ENCODE measurements at regions not wholly inside any gene's neighbourhood (a gene's known extent, or its start where the extent isn't known, plus 50 kb on each side); places are given as distances from the start of the nearest gene placed in this dataset.

DNA sequence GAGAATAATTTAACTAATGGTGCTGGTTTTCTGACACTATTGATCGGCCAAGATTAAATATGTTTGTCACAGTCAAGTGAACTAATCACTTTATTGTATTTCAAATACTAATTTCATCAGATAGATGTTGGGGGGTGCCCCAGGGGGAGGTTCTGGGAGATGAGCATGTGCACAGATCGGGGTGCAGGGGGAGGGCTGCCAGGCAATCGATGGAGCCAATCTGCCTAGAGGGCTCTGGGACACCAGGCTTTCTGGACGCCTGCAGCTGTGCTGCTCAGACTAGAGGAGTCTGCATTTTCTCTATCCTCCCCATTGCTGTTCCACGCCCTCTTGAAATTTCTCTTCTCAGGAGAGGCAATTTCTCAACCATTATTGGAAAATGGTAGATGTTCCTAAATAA is 100.0 kb upstream of the ALDH1B1 start:
- no peak overlapping the region for H3K9ac ChIP-seq (ENCODE audit: insufficient read depth, low read length)
- no peak overlapping the region for H3K4me3 ChIP-seq (replicated peaks in 1 of 4; ENCODE audit: control extremely low read depth in 1 of 4, insufficient read depth in 1 of 4, low read depth in 3 of 4, low read length in 4 of 4)
- DNase-seq (ENCODE audit: low read depth in 2 of 2): no peak
- H3K27ac ChIP-seq (ENCODE audit: insufficient read depth, low read length): no peak overlapping the region
- H3K9me3 ChIP-seq (ENCODE audit: control insufficient read depth, insufficient read depth, low read depth, low read length): no peaks in the 10 kb centered on the region
- no peaks in the 10 kb centered on the region for H3K79me2 ChIP-seq (ENCODE audit: control insufficient read depth, insufficient read depth, low read length)
- H2AFZ ChIP-seq (ENCODE audit: low read length): no peak overlapping the region
- no peak overlapping the region for H3K4me2 ChIP-seq (ENCODE audit: extremely low read depth, insufficient read depth, low read length)
- no peaks in the 10 kb centered on the region for H4K20me1 ChIP-seq (ENCODE audit: control insufficient read depth, extremely low read depth, insufficient read depth, low read length)
- no peaks in the 10 kb centered on the region for H3K4me1 ChIP-seq (ENCODE audit: control insufficient read depth, extremely low read depth, insufficient read depth, low read length)
- TF ChIP-seq, protein P1, sequence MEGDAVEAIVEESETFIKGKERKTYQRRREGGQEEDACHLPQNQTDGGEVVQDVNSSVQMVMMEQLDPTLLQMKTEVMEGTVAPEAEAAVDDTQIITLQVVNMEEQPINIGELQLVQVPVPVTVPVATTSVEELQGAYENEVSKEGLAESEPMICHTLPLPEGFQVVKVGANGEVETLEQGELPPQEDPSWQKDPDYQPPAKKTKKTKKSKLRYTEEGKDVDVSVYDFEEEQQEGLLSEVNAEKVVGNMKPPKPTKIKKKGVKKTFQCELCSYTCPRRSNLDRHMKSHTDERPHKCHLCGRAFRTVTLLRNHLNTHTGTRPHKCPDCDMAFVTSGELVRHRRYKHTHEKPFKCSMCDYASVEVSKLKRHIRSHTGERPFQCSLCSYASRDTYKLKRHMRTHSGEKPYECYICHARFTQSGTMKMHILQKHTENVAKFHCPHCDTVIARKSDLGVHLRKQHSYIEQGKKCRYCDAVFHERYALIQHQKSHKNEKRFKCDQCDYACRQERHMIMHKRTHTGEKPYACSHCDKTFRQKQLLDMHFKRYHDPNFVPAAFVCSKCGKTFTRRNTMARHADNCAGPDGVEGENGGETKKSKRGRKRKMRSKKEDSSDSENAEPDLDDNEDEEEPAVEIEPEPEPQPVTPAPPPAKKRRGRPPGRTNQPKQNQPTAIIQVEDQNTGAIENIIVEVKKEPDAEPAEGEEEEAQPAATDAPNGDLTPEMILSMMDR (conservative IDR thresholded peaks at IDR 0.05 in 1 of 2, IDR thresholded peaks at IDR 0.05 in 1 of 2; ENCODE audit: low read depth in 1 of 2, low read length in 2 of 2): no peak
- no peak for TF ChIP-seq EZH2 (IDR thresholded peaks at IDR 0.05; ENCODE audit: low read length, missing control alignments)
- H3K27me3 ChIP-seq (ENCODE audit: control insufficient read depth, insufficient read depth, low read length): peaks cover 8% of the 10 kb centered on the region
- H3K36me3 ChIP-seq (ENCODE audit: control insufficient read depth, insufficient read depth, low read length): no peaks in the 10 kb centered on the region

- no peaks in the 10 kb centered on the region for H3K36me3 ChIP-seq (ENCODE audit: control insufficient read depth, insufficient read depth, low read length)
- H3K9me3 ChIP-seq (ENCODE audit: control insufficient read depth, insufficient read depth, low read depth, low read length): no peaks in the 10 kb centered on the region
- H3K27ac ChIP-seq (ENCODE audit: insufficient read depth, low read length): no peak overlapping the region
- H3K4me2 ChIP-seq (ENCODE audit: extremely low read depth, insufficient read depth, low read length): no peak overlapping the region
- no peaks in the 10 kb centered on the region for H3K79me2 ChIP-seq (ENCODE audit: control insufficient read depth, insufficient read depth, low read length)
- no peak overlapping the region for H3K9ac ChIP-seq (ENCODE audit: insufficient read depth, low read length)
- no peak overlapping the region for H3K4me3 ChIP-seq (replicated peaks in 1 of 4; ENCODE audit: control extremely low read depth in 1 of 4, insufficient read depth in 1 of 4, low read depth in 3 of 4, low read length in 4 of 4)
- no peak overlapping the region for H2AFZ ChIP-seq (ENCODE audit: low read length)
- no peaks in the 10 kb centered on the region for H4K20me1 ChIP-seq (ENCODE audit: control insufficient read depth, extremely low read depth, insufficient read depth, low read length)
- peaks cover 8% of the 10 kb centered on the region for H3K27me3 ChIP-seq (ENCODE audit: control insufficient read depth, insufficient read depth, low read length)
- TF ChIP-seq EZH2 (IDR thresholded peaks at IDR 0.05; ENCODE audit: low read length, missing control alignments): no peak
- TF ChIP-seq, protein P1 (conservative IDR thresholded peaks at IDR 0.05 in 1 of 2, IDR thresholded peaks at IDR 0.05 in 1 of 2; ENCODE audit: low read depth in 1 of 2, low read length in 2 of 2): no peak
- no peaks in the 10 kb centered on the region for H3K4me1 ChIP-seq (ENCODE audit: control insufficient read depth, extremely low read depth, insufficient read depth, low read length)
- DNase-seq (ENCODE audit: low read depth in 2 of 2): no peak
Observed at GRCh38 chr9:38289866-38290245, 102.6 kb upstream of the ALDH1B1 start.

- Histone ChIP-seq H3K4me2 (ENCODE audit: extremely low read depth, insufficient read depth, low read length) (no peak overlapping the region), H3K4me1 (ENCODE audit: control insufficient read depth, extremely low read depth, insufficient read depth, low read length) (no peaks in the 10 kb centered on the region), H4K20me1 (ENCODE audit: control insufficient read depth, extremely low read depth, insufficient read depth, low read length) (no peaks in the 10 kb centered on the region), H3K79me2 (ENCODE audit: control insufficient read depth, insufficient read depth, low read length) (no peaks in the 10 kb centered on the region), H3K27me3 (ENCODE audit: control insufficient read depth, insufficient read depth, low read length) (peaks cover 8% of the 10 kb centered on the region), H3K27ac (ENCODE audit: insufficient read depth, low read length) (no peak overlapping the region), H3K9ac (ENCODE audit: insufficient read depth, low read length) (no peak overlapping the region), H3K36me3 (ENCODE audit: control insufficient read depth, insufficient read depth, low read length) (no peaks in the 10 kb centered on the region), H3K9me3 (ENCODE audit: control insufficient read depth, insufficient read depth, low read depth, low read length) (no peaks in the 10 kb centered on the region), H3K4me3 (replicated peaks in 1 of 4; ENCODE audit: control extremely low read depth in 1 of 4, insufficient read depth in 1 of 4, low read depth in 3 of 4, low read length in 4 of 4) (no peak overlapping the region), H2AFZ (ENCODE audit: low read length) (no peak overlapping the region)
- no peak for DNase-seq (ENCODE audit: low read depth in 2 of 2)
- TF ChIP-seq, protein P1 (conservative IDR thresholded peaks at IDR 0.05 in 1 of 2, IDR thresholded peaks at IDR 0.05 in 1 of 2; ENCODE audit: low read depth in 1 of 2, low read length in 2 of 2): no peak
- no peak for TF ChIP-seq EZH2 (IDR thresholded peaks at IDR 0.05; ENCODE audit: low read length, missing control alignments)
Observed at GRCh38 chr9:38289236-38289865, 103.2 kb upstream of the ALDH1B1 start.
